ENCODE measurements at regions not wholly inside any gene's neighbourhood (a gene's known extent, or its start where the extent isn't known, plus 50 kb on each side); places are given as distances from the start of the nearest gene placed in this dataset.
A peak's percentile ranks its signal among the peaks of the same experiment; 100 is the strongest.

DNA sequence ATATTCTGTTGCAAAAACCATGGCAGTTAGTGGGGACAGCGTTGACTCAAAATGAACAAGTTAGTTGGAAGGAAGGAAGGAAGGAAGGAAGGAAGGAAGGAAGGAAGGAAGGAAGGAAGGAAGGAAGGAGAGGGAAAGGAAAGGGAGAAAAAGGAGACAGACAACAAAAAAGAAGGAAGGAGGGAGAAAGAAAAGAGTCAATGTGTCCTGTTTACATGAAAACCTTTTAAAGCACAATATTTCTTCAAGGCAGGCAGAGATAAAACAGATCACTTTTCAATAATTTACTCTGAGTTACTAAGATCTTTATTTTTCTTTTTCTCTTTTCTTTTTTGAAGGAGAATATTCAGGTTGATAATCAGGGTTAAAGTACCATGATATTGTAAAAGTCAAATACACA is 99.4 kb downstream of the CCER1 start:
- TF ChIP-seq, protein P1, sequence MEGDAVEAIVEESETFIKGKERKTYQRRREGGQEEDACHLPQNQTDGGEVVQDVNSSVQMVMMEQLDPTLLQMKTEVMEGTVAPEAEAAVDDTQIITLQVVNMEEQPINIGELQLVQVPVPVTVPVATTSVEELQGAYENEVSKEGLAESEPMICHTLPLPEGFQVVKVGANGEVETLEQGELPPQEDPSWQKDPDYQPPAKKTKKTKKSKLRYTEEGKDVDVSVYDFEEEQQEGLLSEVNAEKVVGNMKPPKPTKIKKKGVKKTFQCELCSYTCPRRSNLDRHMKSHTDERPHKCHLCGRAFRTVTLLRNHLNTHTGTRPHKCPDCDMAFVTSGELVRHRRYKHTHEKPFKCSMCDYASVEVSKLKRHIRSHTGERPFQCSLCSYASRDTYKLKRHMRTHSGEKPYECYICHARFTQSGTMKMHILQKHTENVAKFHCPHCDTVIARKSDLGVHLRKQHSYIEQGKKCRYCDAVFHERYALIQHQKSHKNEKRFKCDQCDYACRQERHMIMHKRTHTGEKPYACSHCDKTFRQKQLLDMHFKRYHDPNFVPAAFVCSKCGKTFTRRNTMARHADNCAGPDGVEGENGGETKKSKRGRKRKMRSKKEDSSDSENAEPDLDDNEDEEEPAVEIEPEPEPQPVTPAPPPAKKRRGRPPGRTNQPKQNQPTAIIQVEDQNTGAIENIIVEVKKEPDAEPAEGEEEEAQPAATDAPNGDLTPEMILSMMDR (IDR thresholded peaks at IDR 0.05; ENCODE audit: low read depth, low read length) = no peak
- Histone ChIP-seq H3K27me3 (ENCODE audit: insufficient read depth, low read depth, severe bottlenecking) (no peaks in the 10 kb centered on the region), H3K9me3 (ENCODE audit: severe bottlenecking) (no peaks in the 10 kb centered on the region), H3K27ac (no peak overlapping the region), H3K4me3 (ENCODE audit: low read depth, low read length) (no peak overlapping the region), H3K36me3 (no peaks in the 10 kb centered on the region)
- DNase-seq = no peak

DNA sequence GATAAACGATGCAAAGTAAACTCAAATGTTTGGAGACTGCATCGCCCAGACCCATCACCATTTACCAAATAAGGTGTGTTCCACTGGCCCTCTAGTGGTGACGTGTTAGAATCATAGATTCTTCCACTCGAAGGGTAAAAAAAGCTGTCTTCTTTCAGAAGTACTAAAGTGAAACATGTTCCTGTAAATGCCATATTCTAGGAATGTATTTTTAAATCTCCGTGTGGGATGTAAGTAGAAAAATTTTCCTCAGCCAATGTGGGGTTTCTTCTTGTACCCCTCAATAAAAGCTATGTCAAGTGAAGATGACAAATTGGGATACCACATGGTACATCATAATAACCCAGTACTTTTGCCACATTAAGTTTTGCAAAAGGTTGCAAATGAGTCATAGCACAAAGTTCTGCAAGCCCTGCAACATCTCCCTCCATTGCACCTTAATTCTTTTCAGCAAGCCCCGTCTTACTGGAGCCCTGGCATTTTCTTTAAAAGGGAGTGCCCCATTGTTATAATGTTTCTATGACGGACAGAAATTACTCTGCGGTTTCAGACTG is 100.8 kb downstream of the CCER1 start:
- peak; percentile 38 for DNase-seq
- H3K4me3 ChIP-seq (ENCODE audit: low read depth, low read length) = no peak overlapping the region

DNA sequence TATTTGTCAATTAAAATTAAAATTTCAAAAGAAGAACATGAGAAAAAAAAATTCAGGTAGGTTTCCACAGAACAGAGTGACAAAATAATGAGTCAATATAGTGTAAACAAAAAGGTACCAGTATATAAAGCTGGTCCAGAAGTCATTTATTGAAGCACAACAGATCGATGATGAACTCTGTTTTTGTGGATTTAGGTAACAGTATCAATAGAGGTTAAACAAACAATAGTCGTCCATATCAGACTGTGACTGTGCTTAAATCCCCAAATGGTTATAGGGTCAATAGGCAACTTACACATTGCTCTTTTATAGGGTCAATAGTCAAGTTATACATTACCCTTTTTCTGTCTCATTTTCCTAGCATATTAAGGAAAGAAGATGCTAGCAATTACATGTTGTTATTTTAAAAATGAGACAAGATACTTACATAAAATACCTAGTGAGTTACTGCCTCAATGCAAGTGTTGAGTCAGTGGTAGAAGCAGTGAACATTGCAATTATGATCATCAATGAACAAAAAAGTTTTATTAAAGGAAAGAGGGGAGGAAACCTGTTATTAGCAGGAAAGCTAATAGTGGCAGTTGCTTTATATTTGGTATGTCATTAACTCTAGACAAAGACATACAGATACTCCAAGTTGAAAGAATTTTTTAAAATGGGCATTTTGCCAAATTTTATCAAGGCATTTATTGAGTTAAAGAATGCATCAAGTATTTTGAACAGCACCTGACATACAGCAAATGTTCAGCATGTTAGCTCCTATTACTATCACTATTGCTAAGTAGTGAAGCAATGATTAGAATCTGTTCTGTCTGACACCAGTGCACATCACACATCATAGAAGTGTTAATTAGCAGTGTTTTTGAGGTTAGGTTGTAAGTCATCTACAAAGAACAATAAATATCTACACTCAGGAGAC is 102.9 kb downstream of the CCER1 start:
- Histone ChIP-seq H3K36me3 (no peaks in the 10 kb centered on the region), H3K4me3 (ENCODE audit: low read depth, low read length) (no peak overlapping the region), H3K9me3 (ENCODE audit: severe bottlenecking) (no peaks in the 10 kb centered on the region), H3K27me3 (ENCODE audit: insufficient read depth, low read depth, severe bottlenecking) (no peaks in the 10 kb centered on the region), H3K27ac (no peak overlapping the region)
- no peak for DNase-seq
- TF ChIP-seq, protein P1 (IDR thresholded peaks at IDR 0.05; ENCODE audit: low read depth, low read length) = no peak

More for the DNA sequence above, 100.8 kb downstream of the CCER1 start:
- no peaks in the 10 kb centered on the region for H3K9me3 ChIP-seq (ENCODE audit: severe bottlenecking)
- TF ChIP-seq, protein P1 (IDR thresholded peaks at IDR 0.05; ENCODE audit: low read depth, low read length) = peak; percentile 55
- H3K36me3 ChIP-seq = no peaks in the 10 kb centered on the region
- no peak overlapping the region for H3K27ac ChIP-seq
- H3K27me3 ChIP-seq (ENCODE audit: insufficient read depth, low read depth, severe bottlenecking) = no peaks in the 10 kb centered on the region

DNA sequence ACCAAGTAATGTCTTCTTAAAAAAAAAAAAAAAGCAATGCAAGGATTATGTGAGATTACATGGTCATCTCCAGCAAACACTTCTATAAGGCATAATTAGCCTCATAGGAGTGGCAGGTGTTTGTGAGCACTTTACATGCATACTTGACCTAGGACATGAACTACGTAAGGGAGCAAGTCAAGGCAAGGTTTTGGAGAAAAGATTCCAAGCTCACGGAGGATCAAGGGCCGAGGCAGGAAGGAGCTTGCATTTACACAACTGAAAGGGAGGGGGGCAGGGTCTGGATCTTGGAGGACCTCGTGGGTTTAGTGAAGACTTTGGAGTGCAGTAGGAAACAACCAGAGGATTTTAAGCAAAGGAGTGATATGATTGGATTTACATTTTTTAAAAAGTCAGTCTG is 112.5 kb downstream of the CCER1 start:
- Histone ChIP-seq H3K9me3 (ENCODE audit: severe bottlenecking) (no peaks in the 10 kb centered on the region), H3K27me3 (ENCODE audit: insufficient read depth, low read depth, severe bottlenecking) (no peaks in the 10 kb centered on the region), H3K27ac (no peak overlapping the region), H3K36me3 (no peaks in the 10 kb centered on the region), H3K4me3 (ENCODE audit: low read depth, low read length) (no peak overlapping the region; the same call in 1 of the 2 replicates)
- DNase-seq = peak; percentile 62
- TF ChIP-seq, protein P1 (IDR thresholded peaks at IDR 0.05; ENCODE audit: low read depth, low read length) = no peak

DNA sequence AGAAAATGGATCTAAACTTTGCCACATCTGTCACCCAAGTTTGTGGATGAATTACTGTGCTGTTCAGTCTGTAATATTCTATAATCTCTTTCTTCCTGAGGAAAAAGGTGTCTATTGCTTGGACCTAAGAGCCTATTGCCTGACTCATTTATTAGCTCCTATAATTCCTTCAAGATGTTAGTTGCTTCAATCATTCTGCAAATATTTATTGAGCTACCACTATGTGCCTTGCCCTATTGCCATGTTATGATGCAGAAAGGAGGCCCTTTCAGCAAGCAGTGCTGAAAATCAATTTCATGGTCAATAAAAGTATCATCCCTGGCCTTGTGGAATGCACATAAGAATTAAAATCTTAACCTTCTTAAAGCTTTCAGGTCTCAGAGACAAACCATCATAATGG is 113.6 kb downstream of the CCER1 start:
- TF ChIP-seq, protein P1 (IDR thresholded peaks at IDR 0.05; ENCODE audit: low read depth, low read length) = no peak
- Histone ChIP-seq H3K36me3 (no peaks in the 10 kb centered on the region), H3K27me3 (ENCODE audit: insufficient read depth, low read depth, severe bottlenecking) (no peaks in the 10 kb centered on the region), H3K27ac (no peak overlapping the region), H3K9me3 (ENCODE audit: severe bottlenecking) (no peaks in the 10 kb centered on the region), H3K4me3 (ENCODE audit: low read depth, low read length) (no peak overlapping the region)
- DNase-seq = no peak
